ENCODE measurements at regions not wholly inside any gene's neighbourhood (a gene's known extent, or its start where the extent isn't known, plus 50 kb on each side); places are given as distances from the start of the nearest gene placed in this dataset.

GRCh38 chr3:145177828-145178227 lies 983.2 kb downstream of the PLOD2 start:
- TF ChIP-seq POLR2A (IDR thresholded peaks at IDR 0.05) (no peak), CTCF (IDR thresholded peaks at IDR 0.05) (no peak), POLR2AphosphoS5 (IDR thresholded peaks at IDR 0.05; ENCODE audit: insufficient read depth in 1 of 2, low read depth in 1 of 2) (no peak)
